ENCODE measurements at regions not wholly inside any gene's neighbourhood (a gene's known extent, or its start where the extent isn't known, plus 50 kb on each side); places are given as distances from the start of the nearest gene placed in this dataset.
"Not testable (repeated sequence)": the region's sequence is repeated elsewhere in the genome, so short reads cannot be mapped to it uniquely, and the experiment has no call there.

DNA sequence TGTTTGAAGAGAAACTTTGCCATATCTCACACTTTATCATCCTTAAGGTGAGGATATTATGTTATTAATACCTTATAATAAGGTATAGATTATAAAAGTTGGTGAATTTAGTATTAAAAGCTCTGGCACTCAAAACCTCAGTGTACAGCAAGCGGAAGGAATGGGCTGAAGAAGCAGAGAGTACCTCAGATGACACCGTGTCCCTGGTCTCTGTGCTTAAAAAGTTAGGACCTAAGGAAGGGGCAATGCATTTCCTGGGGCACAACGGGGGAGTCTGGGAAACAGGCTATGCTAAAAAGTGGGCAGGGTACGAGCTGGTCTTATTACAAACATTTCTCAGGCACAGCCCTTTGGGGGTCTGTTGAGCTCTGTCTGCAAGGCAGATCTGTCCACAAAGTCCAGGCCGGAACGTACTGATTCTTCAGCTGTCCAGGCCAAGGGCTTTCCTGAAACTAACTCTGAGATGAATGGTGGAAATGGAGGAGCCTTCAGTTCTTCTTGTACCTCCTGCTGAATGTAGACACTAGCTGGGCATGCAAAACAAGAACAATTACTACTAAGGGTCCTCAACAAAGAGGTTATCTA, 202.7 kb downstream of the POM121L12 start:
- no peak overlapping the region for H3K4me3 ChIP-seq (ENCODE audit: insufficient read length, low read depth)
- no peaks in the 10 kb centered on the region for H3K4me1 ChIP-seq (ENCODE audit: insufficient read depth, insufficient read length)
- H3K27me3 ChIP-seq (ENCODE audit: insufficient read depth, insufficient read length): no peaks in the 10 kb centered on the region
- TF ChIP-seq ZNF274 (IDR thresholded peaks at IDR 0.05; ENCODE audit: low read depth, low read length) (no peak), YY1 (IDR thresholded peaks at IDR 0.05; ENCODE audit: insufficient read depth, insufficient read length) (no peak), SUZ12 (IDR thresholded peaks at IDR 0.05; ENCODE audit: extremely low read depth, insufficient read depth, insufficient read length) (no peak)
- peaks cover 17% of the 10 kb centered on the region for H3K9me3 ChIP-seq (ENCODE audit: insufficient read depth, low read length)
- DNase-seq (ENCODE audit: low read depth, low spot score): no peak
- H3K9ac ChIP-seq (ENCODE audit: insufficient read length, low read depth): no peak overlapping the region
- no peaks in the 10 kb centered on the region for H3K36me3 ChIP-seq (ENCODE audit: insufficient read depth, insufficient read length, low read length)

- not testable (repeated sequence) for H3K4me3 ChIP-seq (ENCODE audit: insufficient read length, low read depth); H3K27me3 ChIP-seq (ENCODE audit: insufficient read depth, insufficient read length); H3K36me3 ChIP-seq (ENCODE audit: insufficient read depth, insufficient read length, low read length); H3K9ac ChIP-seq (ENCODE audit: insufficient read length, low read depth); H3K4me1 ChIP-seq (ENCODE audit: insufficient read depth, insufficient read length); DNase-seq (ENCODE audit: low read depth, low spot score)
- peaks cover 17% of the 10 kb centered on the region for H3K9me3 ChIP-seq (ENCODE audit: insufficient read depth, low read length)
Observed at GRCh38 chr7:53239151-53239550, 203.7 kb downstream of the POM121L12 start.

- TF ChIP-seq SUZ12 (IDR thresholded peaks at IDR 0.05; ENCODE audit: extremely low read depth, insufficient read depth, insufficient read length) (no peak), ZNF274 (IDR thresholded peaks at IDR 0.05; ENCODE audit: low read depth, low read length) (no peak), YY1 (IDR thresholded peaks at IDR 0.05; ENCODE audit: insufficient read depth, insufficient read length) (no peak)
- no peaks in the 10 kb centered on the region for H3K4me1 ChIP-seq (ENCODE audit: insufficient read depth, insufficient read length)
- no peaks in the 10 kb centered on the region for H3K36me3 ChIP-seq (ENCODE audit: insufficient read depth, insufficient read length, low read length)
- no peaks in the 10 kb centered on the region for H3K27me3 ChIP-seq (ENCODE audit: insufficient read depth, insufficient read length)
- H3K9me3 ChIP-seq (ENCODE audit: insufficient read depth, low read length): no peaks in the 10 kb centered on the region
- H3K9ac ChIP-seq (ENCODE audit: insufficient read length, low read depth): no peak overlapping the region
- H3K4me3 ChIP-seq (ENCODE audit: insufficient read length, low read depth): no peak overlapping the region
- DNase-seq (ENCODE audit: low read depth, low spot score): no peak
Observed at GRCh38 chr7:53245721-53246120, 210.3 kb downstream of the POM121L12 start.

DNA sequence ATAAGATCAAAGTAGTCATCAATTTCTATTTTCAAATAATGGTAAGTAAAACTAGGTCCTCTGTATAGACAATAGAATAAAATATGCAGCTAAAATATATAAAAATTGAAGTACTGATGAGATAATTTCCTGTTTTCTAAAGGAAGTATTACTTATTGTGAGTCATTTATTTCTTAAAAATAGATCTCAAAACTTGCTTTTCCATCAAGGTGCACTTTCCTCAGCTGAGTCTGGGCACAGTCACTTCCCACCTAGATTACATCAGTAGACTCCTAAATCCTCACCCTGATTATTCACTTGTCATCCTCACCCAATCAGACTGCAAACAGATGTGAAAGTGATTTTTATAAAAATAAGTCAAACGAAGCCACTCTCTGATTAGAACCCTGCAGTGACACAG, 211.5 kb downstream of the POM121L12 start:
- Histone ChIP-seq H3K9me3 (ENCODE audit: insufficient read depth, low read length) (no peaks in the 10 kb centered on the region), H3K36me3 (ENCODE audit: insufficient read depth, insufficient read length, low read length) (no peaks in the 10 kb centered on the region), H3K4me1 (ENCODE audit: insufficient read depth, insufficient read length) (no peaks in the 10 kb centered on the region), H3K4me3 (ENCODE audit: insufficient read length, low read depth) (no peak overlapping the region), H3K27me3 (ENCODE audit: insufficient read depth, insufficient read length) (no peaks in the 10 kb centered on the region), H3K9ac (ENCODE audit: insufficient read length, low read depth) (no peak overlapping the region)
- DNase-seq (ENCODE audit: low read depth, low spot score): no peak
- TF ChIP-seq ZNF274 (IDR thresholded peaks at IDR 0.05; ENCODE audit: low read depth, low read length) (no peak), SUZ12 (IDR thresholded peaks at IDR 0.05; ENCODE audit: extremely low read depth, insufficient read depth, insufficient read length) (no peak), YY1 (IDR thresholded peaks at IDR 0.05; ENCODE audit: insufficient read depth, insufficient read length) (no peak)

DNA sequence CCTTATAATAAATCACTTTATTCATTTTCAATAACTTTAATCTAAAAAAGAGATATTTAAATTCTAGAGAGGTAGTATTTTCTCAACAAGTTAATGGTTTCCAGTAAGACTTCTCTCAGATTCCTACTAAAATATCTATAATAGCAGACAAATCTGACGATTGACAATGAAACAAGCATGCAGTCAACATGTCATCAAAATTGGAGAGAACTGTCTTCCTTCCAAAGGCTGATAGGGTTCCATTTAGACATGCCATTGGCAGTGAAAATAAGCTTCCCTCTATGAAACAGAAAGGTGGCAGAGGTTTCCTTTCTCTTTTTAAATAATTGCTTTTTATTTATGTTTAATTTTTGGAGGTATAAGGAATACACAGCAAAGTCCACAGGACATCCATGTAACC, 217.1 kb downstream of the POM121L12 start:
- H3K9ac ChIP-seq (ENCODE audit: insufficient read length, low read depth): no peak overlapping the region
- H3K27me3 ChIP-seq (ENCODE audit: insufficient read depth, insufficient read length): no peaks in the 10 kb centered on the region
- no peak for DNase-seq (ENCODE audit: low read depth, low spot score)
- H3K9me3 ChIP-seq (ENCODE audit: insufficient read depth, low read length): peaks cover 21% of the 10 kb centered on the region; the same call in 1 of the 2 replicates
- H3K4me1 ChIP-seq (ENCODE audit: insufficient read depth, insufficient read length): no peaks in the 10 kb centered on the region
- no peak overlapping the region for H3K4me3 ChIP-seq (ENCODE audit: insufficient read length, low read depth)
- no peaks in the 10 kb centered on the region for H3K36me3 ChIP-seq (ENCODE audit: insufficient read depth, insufficient read length, low read length)
- TF ChIP-seq SUZ12 (IDR thresholded peaks at IDR 0.05; ENCODE audit: extremely low read depth, insufficient read depth, insufficient read length) (no peak), YY1 (IDR thresholded peaks at IDR 0.05; ENCODE audit: insufficient read depth, insufficient read length) (no peak), ZNF274 (IDR thresholded peaks at IDR 0.05; ENCODE audit: low read depth, low read length) (no peak)

- Histone ChIP-seq H3K36me3 (ENCODE audit: insufficient read depth, insufficient read length, low read length) (no peaks in the 10 kb centered on the region), H3K4me3 (ENCODE audit: insufficient read length, low read depth) (no peak overlapping the region), H3K9ac (ENCODE audit: insufficient read length, low read depth) (no peak overlapping the region), H3K9me3 (ENCODE audit: insufficient read depth, low read length) (no peaks in the 10 kb centered on the region), H3K4me1 (ENCODE audit: insufficient read depth, insufficient read length) (no peaks in the 10 kb centered on the region), H3K27me3 (ENCODE audit: insufficient read depth, insufficient read length) (no peaks in the 10 kb centered on the region)
- no peak for TF ChIP-seq SUZ12 (IDR thresholded peaks at IDR 0.05; ENCODE audit: extremely low read depth, insufficient read depth, insufficient read length)
- no peak for TF ChIP-seq ZNF274 (IDR thresholded peaks at IDR 0.05; ENCODE audit: low read depth, low read length)
- TF ChIP-seq YY1 (IDR thresholded peaks at IDR 0.05; ENCODE audit: insufficient read depth, insufficient read length): no peak
- no peak for DNase-seq (ENCODE audit: low read depth, low spot score)
Observed at GRCh38 chr7:53272081-53272480, 236.6 kb downstream of the POM121L12 start.

GRCh38 chr7:53281312-53281711, 245.9 kb downstream of the POM121L12 start:
- Histone ChIP-seq H3K36me3 (ENCODE audit: insufficient read depth, insufficient read length, low read length) (no peaks in the 10 kb centered on the region), H3K4me1 (ENCODE audit: insufficient read depth, insufficient read length) (no peaks in the 10 kb centered on the region), H3K4me3 (ENCODE audit: insufficient read length, low read depth) (no peak overlapping the region), H3K9me3 (ENCODE audit: insufficient read depth, low read length) (no peaks in the 10 kb centered on the region), H3K9ac (ENCODE audit: insufficient read length, low read depth) (no peak overlapping the region), H3K27me3 (ENCODE audit: insufficient read depth, insufficient read length) (no peaks in the 10 kb centered on the region)
- DNase-seq (ENCODE audit: low read depth, low spot score): no peak
- TF ChIP-seq YY1 (IDR thresholded peaks at IDR 0.05; ENCODE audit: insufficient read depth, insufficient read length): no peak
- no peak for TF ChIP-seq ZNF274 (IDR thresholded peaks at IDR 0.05; ENCODE audit: low read depth, low read length)
- no peak for TF ChIP-seq SUZ12 (IDR thresholded peaks at IDR 0.05; ENCODE audit: extremely low read depth, insufficient read depth, insufficient read length)
